ENCODE measurements at regions not wholly inside any gene's neighbourhood (a gene's known extent, or its start where the extent isn't known, plus 50 kb on each side); places are given as distances from the start of the nearest gene placed in this dataset.

GRCh38 chr14:104359301-104359968 lies 220.1 kb upstream of the C14orf180 start:
- no peak for DNase-seq

GRCh38 chr14:104359969-104360442 lies 219.6 kb upstream of the C14orf180 start:
- DNase-seq: no peak

DNA sequence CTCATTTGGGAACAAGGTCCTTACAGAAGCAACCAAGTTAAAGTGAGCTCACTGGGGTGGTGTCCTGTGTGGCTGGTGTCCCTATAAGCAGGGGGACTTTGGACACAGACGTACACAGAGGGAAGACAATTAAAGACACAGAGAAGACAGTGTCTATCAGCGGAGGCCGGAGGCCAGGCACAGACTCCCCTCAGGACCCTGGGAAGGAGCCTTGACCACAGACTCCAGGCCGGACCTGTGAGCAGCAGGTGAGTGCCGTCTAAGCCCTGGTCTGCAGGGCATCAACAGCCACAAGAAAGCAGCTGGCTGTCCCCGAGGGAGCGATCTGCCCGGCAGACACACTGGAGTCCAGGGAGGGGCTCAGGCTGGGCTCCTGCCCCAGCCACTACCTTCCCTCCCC lies 219.1 kb upstream of the C14orf180 start:
- no peak for DNase-seq

DNA sequence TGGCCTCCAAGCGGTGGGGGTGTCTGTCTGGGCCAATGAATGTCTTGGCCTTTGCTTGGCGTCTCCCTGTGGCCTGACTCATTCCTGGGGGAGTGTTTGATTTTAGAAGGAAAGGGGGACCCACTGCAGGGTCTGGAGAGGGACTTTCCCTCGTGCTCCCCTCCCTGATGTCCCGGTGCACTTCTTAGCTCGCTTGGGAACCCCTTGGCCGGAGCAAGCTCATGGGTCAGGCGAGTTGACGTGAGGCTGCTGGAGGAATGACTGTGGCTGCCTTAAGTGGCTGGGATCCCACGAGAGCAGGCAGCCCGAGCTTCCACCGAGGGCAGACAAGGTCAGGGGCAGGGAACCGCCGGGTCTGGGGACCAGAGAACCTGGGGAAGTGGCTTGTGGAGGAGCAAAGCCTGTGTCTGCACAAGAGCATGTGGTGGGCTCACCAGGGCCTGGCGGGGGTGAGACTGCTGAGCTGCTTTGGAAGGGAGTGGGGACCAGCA lies 218.4 kb upstream of the C14orf180 start:
- DNase-seq: no peak

GRCh38 chr14:104361921-104362681 lies 217.5 kb upstream of the C14orf180 start:
- no peak for DNase-seq

DNA sequence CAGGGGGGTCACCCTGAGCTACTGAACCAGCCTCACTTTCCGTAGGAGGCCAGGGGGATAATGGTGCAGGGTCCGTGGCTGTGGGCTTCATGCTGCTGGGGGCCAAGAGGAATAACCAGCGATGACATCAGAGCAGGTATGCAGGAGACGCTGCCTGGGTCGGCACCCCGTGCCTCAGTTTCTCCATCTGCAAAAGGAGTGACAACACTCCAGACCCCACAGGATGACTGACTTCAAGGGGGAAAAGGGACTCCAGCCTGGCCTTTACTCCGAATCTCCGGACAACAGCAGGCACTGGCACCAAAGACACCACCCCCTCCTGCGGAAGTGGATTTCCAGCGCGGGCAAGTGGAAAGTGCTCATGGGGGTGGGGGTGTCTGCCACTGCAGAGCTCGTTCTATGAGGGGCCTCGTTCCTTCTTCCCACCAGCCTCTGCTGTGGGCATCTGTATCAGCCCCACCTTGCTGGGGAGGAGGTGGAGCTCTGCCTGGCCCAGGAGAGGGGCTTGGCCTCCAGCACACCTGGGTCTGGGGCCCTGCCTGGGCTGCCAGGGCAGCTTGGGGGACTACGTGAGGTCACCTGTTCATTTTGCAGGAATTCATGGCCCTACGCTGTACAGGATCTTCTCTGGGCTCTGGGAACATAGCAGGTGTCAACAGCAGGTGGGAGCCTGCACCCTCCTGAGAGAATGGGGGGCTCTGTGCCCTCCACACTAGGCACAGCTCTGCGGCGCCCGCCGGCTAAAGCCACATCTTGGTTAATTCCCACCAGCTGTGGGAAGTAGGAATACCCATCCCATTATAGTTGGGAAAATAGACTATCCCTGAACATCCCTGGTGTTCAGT lies 216.6 kb upstream of the C14orf180 start:
- DNase-seq: no peak

DNA sequence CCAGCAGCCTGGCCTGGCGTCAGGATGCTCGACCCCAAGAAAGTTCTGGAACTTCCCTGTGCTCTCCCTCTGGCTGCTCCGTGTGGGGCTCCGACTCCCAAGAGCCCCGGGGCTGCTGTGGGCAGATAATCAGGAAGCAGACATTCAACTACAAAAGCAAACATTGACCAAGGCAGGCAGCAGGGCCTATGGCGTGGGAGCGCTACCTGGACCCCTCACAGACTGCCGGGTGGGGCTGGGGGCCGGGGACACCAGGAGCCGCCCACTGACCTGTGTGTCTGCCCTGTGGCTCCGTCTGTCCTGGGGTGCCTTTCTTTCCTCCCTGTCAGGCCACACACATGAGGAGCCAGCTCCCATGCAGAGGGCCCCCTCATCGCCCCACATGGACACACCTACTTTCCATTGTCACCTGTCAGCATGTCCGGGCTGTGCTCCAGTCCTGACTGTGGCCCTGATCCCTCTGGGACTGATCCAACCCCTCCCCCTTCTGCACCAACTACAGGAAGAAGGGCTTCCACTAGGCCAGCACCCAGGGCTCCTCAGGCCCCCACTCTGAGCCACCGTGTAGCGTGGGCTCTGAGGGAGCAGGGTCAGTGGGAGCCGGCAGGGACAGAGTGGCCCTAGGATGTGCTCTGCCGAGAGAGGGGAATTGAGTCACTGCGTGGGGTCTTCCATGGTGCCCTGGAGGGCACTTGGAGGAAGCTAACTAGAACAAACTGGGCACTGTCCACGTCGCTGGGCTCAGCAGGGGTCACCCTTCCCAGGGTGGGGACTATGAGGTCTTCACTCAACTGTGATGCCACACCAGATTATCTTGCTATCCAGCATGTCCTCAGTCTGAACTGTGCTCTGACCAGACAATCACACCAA lies 215.4 kb upstream of the C14orf180 start:
- no peak for DNase-seq

DNA sequence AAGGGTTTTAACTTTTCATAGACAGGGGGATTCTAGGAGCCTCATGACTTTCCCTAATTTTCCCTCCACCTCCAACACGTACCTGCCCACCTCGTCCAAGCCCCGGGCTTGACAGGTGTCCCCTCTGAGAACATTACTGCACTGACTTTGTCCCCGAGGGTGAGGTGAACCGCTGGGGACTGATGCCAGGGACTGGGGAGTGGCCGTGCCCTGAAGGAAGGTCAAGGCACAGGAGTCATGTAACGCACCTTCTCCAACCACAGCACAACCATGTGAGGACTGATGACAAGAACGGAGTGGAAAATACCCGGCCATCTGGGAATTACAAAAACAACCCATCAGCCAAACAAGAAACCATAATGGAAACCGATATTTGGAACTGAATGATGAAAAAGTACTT lies 214.7 kb upstream of the C14orf180 start:
- no peak for DNase-seq

GRCh38 chr14:104366931-104367865 lies 212.4 kb upstream of the C14orf180 start:
- DNase-seq: no peak

DNA sequence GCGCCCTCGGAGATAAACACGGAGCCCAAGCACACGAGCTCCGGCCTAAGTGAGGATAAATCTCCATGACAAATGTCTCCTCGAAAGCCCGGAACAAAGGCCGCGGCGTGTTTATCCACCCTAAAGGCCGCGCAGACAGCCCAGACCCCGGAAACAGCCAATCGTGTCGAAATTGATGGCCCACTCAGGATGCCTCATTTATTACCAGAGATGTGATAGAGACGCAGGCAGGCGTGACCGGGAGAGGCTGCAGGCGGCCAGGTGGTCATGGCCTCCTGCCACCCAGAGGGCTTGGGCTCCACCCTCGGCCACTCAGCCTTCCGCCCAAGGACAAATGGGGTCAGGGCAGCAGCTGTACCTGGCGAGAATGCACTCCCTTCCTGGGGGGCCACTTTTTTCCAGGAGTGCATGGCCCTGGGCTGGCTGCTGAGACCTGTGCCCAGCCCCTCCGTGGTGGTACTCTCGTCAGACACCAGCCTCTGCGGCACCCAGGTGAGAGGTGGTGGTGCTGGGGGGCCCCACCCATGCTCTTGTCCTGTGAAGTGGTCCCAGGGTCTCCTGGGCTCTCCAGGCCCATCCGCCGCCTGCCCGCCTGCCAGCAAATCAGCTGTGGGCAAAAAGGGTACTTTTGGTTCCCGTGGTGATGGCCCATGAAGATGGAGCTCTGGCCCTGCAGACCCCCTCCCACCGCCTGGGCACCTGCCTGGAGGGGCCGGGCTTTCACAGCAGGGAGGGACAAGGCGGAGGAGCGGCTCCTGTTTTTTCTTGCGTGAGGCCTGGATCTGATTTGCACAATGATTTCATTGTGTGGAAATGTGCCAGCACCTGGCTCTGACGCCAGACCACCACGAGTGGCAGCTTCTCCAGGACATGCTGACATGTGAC lies 211.5 kb upstream of the C14orf180 start:
- DNase-seq: no peak

GRCh38 chr14:104368751-104369100 lies 210.8 kb upstream of the C14orf180 start:
- DNase-seq: no peak

- no peak for DNase-seq
Observed at GRCh38 chr14:104369208-104369607, 210.4 kb upstream of the C14orf180 start.

DNA sequence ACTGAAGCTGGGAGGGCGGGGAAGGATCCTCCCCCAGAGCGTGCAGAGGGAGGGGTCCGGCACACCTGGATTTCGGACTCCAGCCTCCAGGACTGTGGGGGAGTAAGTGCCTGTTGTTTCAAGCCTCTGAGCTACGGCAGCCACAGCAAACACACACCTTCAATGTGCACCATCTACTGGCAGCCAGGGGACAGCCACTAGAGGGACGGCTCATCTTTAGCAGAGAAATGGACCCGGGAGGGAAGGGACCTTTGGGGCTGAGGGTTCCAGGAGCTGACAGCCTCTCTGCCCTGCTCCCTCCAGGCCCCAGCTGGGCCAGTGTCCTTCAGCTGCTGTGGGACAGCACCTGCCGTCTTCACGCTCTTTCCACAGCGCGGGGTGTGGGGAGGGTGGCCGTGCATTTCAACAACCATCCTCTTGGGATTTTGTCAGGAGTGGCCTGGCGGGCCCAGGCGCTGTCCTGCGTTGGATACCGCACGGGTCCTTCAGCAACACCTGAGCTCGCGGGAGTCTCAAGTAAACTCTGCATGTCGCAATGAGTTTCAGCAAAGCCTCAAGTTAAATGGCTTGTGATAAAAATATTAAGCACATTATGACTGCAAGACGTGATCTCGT lies 209.2 kb upstream of the C14orf180 start:
- DNase-seq: no peak

DNA sequence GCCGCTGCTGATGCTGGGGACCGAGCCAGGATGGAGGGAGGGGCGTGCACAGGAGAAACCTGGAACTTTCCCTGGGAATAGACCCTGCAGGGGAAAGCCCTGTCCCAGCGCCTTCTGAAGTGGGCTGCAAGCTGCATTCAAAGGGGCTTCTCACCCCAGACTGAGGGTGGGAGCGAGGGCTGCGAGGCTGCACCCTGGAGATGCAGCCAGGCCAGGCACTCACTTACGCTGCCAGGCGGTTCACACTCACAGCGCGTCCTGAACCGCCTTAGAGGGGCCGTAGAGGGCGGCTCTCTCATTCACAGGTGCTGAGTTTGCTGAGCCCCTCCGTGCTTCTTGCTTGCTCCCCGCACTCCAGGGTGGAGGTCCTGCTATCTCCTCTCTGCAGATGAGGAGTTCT lies 208.5 kb upstream of the C14orf180 start:
- no peak for DNase-seq

DNA sequence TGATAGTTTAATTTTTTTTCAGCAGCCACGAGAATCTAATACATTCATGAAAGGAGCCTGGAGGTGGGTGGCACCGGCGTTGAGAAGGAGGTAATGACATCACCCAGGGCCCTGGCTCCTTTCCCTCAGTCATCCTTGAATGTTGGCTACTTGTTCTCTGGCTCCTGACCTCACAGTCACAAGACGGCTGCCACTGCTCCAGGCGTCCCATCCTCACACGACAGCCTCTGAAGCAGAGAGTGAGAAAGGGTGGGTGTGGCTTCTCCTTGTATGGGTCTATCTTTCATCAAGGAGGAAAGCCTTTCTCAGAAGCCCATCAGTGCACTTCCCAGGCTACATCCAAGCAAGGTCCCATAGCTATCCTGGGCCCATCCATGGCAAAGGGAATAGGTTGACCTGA lies 207.6 kb upstream of the C14orf180 start:
- DNase-seq: no peak

- DNase-seq: no peak
Observed at GRCh38 chr14:104372390-104373054, 207.0 kb upstream of the C14orf180 start.

DNA sequence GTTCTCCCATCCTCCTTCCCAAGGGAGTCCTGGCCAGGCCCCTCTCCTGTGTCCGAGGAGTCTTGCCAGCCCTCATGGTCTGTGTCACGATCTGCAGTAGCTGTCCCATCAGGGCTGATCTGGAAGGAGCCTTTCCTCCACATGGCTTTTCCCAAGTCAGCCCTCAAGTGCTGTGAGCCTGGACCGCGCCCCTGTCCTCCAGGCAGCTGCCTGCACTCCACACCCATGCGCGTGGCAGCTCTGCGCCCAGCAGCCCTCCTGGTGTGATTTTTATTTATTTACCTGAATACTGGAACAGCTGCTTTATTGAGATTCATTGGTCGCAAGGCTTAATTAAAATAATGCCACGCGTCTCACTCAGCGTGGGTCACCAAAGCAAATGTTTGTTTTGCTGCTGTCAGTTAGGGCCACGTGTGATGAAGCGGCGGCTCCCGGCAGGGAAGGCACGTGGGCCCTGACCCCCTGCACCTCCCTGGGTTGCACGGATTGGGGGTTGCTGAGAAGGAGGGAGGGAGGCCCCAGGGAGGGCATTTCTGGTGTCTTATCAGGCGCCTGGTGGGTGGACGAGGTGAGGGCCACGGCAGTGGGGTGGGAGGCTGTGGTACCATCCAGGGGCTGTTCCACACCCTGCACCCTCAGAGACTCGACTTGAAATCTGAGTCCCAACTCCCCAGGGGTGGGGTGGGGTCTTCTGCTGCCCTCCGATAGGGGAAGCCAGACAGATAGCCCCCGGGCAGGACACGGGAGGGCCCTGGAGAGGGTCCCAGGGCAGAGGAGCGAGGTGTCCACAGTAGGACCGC lies 206.3 kb upstream of the C14orf180 start:
- DNase-seq: no peak

Data from activated naive CD4-positive, alpha-beta T cell treated with Interleukin-2 at 50 U/mL for 16 hours (primary cell).